Keratinocyte (primary cell): ENCODE measurements at regions not wholly inside any gene's neighbourhood (a gene's known extent, or its start where the extent isn't known, plus 50 kb on each side); places are given as distances from the start of the nearest gene placed in this dataset.

Source experiments
- DNase-seq: peaks from one replicate; pipeline ENCODE4 v3.0.0-alpha.2; 2011; ENCODE audit warnings: low read depth, missing footprints, low spot score
- FAIRE-seq: peaks from 2 replicates; lab custom pipeline; 2011; peaks lifted over from hg19 to GRCh38; lab: Jason Lieb, UNC
- H2AFZ ChIP-seq: 2 replicates; pipeline ENCODE4 v1.6.0; 2012; ENCODE audit warnings: low read length, control low read depth, inconsistent platforms; ENCODE audit not compliant: control insufficient read depth
- H3K27ac ChIP-seq: 2 replicates; pipeline ENCODE4 v1.5.1; 2011; ENCODE audit warnings: low read length; ENCODE audit not compliant: control insufficient read depth, insufficient read depth
- H3K27me3 ChIP-seq: 3 replicates; pipeline ENCODE4 v1.6.0; 2011; ENCODE audit warnings: low read length; ENCODE audit not compliant: control insufficient read depth, insufficient read depth; ENCODE audit errors: extremely low read depth
- H3K36me3 ChIP-seq, 2 experiments: 2 replicates in 1 of 2; 3 replicates in 1 of 2; pipeline ENCODE4 v1.5.1; 2011; ENCODE audit warnings: low read length in 2 of 2, mild to moderate bottlenecking in 1 of 2; ENCODE audit not compliant: control insufficient read depth in 2 of 2, insufficient read depth in 2 of 2; ENCODE audit errors: extremely low read depth in 1 of 2
- H3K4me1 ChIP-seq: 3 replicates; pipeline ENCODE4 v1.5.1; 2011; ENCODE audit warnings: low read length; ENCODE audit not compliant: control insufficient read depth, insufficient read depth; ENCODE audit errors: extremely low read depth
- H3K4me2 ChIP-seq: 3 replicates; pipeline ENCODE4 v1.6.0; 2011; ENCODE audit warnings: low read depth, low read length; ENCODE audit not compliant: control insufficient read depth, insufficient read depth; ENCODE audit errors: extremely low read depth
- H3K4me3 ChIP-seq, 3 experiments: fragments of 200-600 bp in 1 of 3; sonication (generic) in 1 of 3; 2 replicates in 2 of 3; 3 replicates in 1 of 3; pipeline ENCODE4 v1.5.1; 2011 to 2016; ENCODE audit warnings: low read length in 3 of 3, mild to moderate bottlenecking in 3 of 3, control low read depth in 2 of 3, inconsistent platforms in 1 of 3, low read depth in 1 of 3, mixed read lengths in 1 of 3, mixed run types in 1 of 3, moderate library complexity in 1 of 3; ENCODE audit not compliant: control insufficient read depth in 2 of 3, insufficient read depth in 2 of 3; ENCODE audit errors: extremely low read depth in 1 of 3
- H3K79me2 ChIP-seq: 2 replicates; pipeline ENCODE4 v1.6.0; 2012; ENCODE audit warnings: low read length; ENCODE audit not compliant: control insufficient read depth, insufficient read depth
- H3K9ac ChIP-seq: 3 replicates; pipeline ENCODE4 v1.6.0; 2011; ENCODE audit warnings: low read length; ENCODE audit not compliant: control insufficient read depth, insufficient read depth; ENCODE audit errors: extremely low read depth
- H3K9me1 ChIP-seq: 3 replicates; pipeline ENCODE4 v1.6.0; 2011; ENCODE audit warnings: low read length; ENCODE audit not compliant: control insufficient read depth, insufficient read depth; ENCODE audit errors: extremely low read depth
- H3K9me3 ChIP-seq: 2 replicates; pipeline ENCODE4 v1.5.1; 2012; ENCODE audit warnings: low read depth, low read length; ENCODE audit not compliant: control insufficient read depth
- H4K20me1 ChIP-seq: 3 replicates; pipeline ENCODE4 v1.6.0; 2011; ENCODE audit warnings: low read length; ENCODE audit not compliant: control insufficient read depth, insufficient read depth; ENCODE audit errors: extremely low read depth
- EZH2 ChIP-seq: IDR thresholded peaks from one replicate; pipeline ENCODE4 v1.6.1; 2012; ENCODE audit warnings: inconsistent platforms, mild to moderate bottlenecking, low read length, moderate library complexity
- dilution Hi-C: fragments of 300-500 bp; cut with MboI; formaldehyde crosslinking; loops from one replicate; pipeline ENCODE4 v1.7.0; 2020; ENCODE audit warnings: low sequenced_read_pairs; ENCODE audit not compliant: extremely low pct_ligation_motif_present
- TF ChIP-seq, protein P1 (sequence below), 3 experiments: IDR thresholded peaks in 1 of 3; conservative IDR thresholded peaks in 1 of 3; optimal IDR thresholded peaks in 1 of 3; 2 replicates in 2 of 3; 3 replicates in 1 of 3; pipeline versions ENCODE3 to v1.5.1; 2011; ENCODE audit warnings: low read length in 3 of 3, mild to moderate bottlenecking in 3 of 3, moderate library complexity in 2 of 3, control low read depth in 1 of 3, inconsistent platforms in 1 of 3; ENCODE audit not compliant: insufficient read depth in 2 of 3; ENCODE audit errors: extremely low read depth in 1 of 3

DNA sequence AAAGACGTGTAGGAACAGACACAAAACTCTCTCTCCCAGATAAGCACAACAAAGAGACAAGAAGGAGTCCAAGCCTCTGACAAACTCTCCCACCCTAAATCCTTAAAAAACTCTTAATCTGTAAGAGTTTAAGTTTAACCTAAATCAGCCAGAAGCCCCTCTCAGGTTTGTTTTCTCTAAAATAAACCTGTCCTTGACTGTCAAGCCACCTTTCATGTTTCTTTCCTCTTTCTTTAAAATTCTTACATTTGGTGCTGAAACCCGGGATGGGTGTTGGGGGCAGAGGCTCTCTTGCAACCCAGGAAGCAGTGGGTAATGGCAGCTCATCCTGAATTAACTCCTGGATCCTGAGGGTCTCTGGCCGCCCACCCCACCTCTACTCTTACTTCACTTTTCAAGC lies 107.8 kb upstream of the TENT5D start:
- Histone ChIP-seq H3K27ac (no peak overlapping the region), H4K20me1 (no peaks in the 10 kb centered on the region), H3K4me3 (no peak overlapping the region), H2AFZ (no peak overlapping the region), H3K4me1 (no peaks in the 10 kb centered on the region), H3K27me3 (no peaks in the 10 kb centered on the region), H3K9me1 (no peaks in the 10 kb centered on the region), H3K36me3 (no peaks in the 10 kb centered on the region), H3K9ac (no peak overlapping the region), H3K4me2 (no peak overlapping the region), H3K9me3 (no peaks in the 10 kb centered on the region), H3K79me2 (no peaks in the 10 kb centered on the region)
- no peak for DNase-seq
- dilution Hi-C loops: no loop called here
- no peak for FAIRE-seq
- TF ChIP-seq, protein P1, sequence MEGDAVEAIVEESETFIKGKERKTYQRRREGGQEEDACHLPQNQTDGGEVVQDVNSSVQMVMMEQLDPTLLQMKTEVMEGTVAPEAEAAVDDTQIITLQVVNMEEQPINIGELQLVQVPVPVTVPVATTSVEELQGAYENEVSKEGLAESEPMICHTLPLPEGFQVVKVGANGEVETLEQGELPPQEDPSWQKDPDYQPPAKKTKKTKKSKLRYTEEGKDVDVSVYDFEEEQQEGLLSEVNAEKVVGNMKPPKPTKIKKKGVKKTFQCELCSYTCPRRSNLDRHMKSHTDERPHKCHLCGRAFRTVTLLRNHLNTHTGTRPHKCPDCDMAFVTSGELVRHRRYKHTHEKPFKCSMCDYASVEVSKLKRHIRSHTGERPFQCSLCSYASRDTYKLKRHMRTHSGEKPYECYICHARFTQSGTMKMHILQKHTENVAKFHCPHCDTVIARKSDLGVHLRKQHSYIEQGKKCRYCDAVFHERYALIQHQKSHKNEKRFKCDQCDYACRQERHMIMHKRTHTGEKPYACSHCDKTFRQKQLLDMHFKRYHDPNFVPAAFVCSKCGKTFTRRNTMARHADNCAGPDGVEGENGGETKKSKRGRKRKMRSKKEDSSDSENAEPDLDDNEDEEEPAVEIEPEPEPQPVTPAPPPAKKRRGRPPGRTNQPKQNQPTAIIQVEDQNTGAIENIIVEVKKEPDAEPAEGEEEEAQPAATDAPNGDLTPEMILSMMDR (optimal IDR thresholded peaks at IDR 0.05 in 1 of 3, IDR thresholded peaks at IDR 0.05 in 1 of 3, conservative IDR thresholded peaks at IDR 0.05 in 1 of 3; ENCODE audit: extremely low read depth in 1 of 3, insufficient read depth in 2 of 3, low read length in 3 of 3): no peak
- TF ChIP-seq EZH2: no peak

DNA sequence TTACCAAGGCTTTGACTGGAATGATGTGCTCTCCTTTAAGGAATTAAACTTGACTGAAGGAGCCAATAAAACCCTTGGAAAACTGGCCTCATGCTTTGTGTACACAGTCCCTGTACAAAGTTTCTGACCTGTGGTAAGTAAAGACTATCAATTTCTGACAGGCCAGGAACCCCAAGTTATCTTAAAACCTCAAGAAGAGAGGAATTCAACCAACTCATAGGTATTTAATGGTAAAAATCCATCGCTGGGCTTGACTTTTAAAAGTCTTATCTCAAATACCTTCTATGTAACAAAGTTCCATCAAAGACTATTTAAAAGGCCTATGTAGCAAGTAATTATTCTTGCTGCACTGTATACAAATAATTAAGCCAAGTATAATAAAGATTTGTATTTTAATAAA lies 103.7 kb upstream of the TENT5D start:
- Histone ChIP-seq H3K9ac (no peak overlapping the region), H3K27ac (no peak overlapping the region), H2AFZ (no peak overlapping the region), H3K79me2 (no peaks in the 10 kb centered on the region), H3K36me3 (no peaks in the 10 kb centered on the region), H3K9me1 (no peaks in the 10 kb centered on the region), H3K4me1 (no peaks in the 10 kb centered on the region), H3K4me3 (no peak overlapping the region), H3K4me2 (no peak overlapping the region), H4K20me1 (no peaks in the 10 kb centered on the region), H3K9me3 (no peaks in the 10 kb centered on the region), H3K27me3 (no peaks in the 10 kb centered on the region)
- no peak for DNase-seq
- FAIRE-seq: no peak
- dilution Hi-C loops: no loop called here
- TF ChIP-seq, protein P1 (optimal IDR thresholded peaks at IDR 0.05 in 1 of 3, IDR thresholded peaks at IDR 0.05 in 1 of 3, conservative IDR thresholded peaks at IDR 0.05 in 1 of 3; ENCODE audit: extremely low read depth in 1 of 3, insufficient read depth in 2 of 3, low read length in 3 of 3): no peak
- no peak for TF ChIP-seq EZH2
